PC-3 (cell line): ENCODE measurements at regions not wholly inside any gene's neighbourhood (a gene's known extent, or its start where the extent isn't known, plus 50 kb on each side); places are given as distances from the start of the nearest gene placed in this dataset.

Source experiments
- EZH2 ChIP-seq: fragments of 300-600 bp; sonication (generic); IDR thresholded peaks from one replicate; pipeline ENCODE4 v1.6.1; 2017; ENCODE audit warnings: antibody characterized with exemption, mild to moderate bottlenecking, low read length; ENCODE audit not compliant: unreplicated experiment
- TF ChIP-seq, protein P1 (sequence below): fragments of 300-600 bp; sonication (generic); conservative IDR thresholded peaks from 2 replicates; pipeline ENCODE4 v1.5.1; 2017; ENCODE audit warnings: antibody characterized with exemption, low read depth, mild to moderate bottlenecking, low read length

DNA sequence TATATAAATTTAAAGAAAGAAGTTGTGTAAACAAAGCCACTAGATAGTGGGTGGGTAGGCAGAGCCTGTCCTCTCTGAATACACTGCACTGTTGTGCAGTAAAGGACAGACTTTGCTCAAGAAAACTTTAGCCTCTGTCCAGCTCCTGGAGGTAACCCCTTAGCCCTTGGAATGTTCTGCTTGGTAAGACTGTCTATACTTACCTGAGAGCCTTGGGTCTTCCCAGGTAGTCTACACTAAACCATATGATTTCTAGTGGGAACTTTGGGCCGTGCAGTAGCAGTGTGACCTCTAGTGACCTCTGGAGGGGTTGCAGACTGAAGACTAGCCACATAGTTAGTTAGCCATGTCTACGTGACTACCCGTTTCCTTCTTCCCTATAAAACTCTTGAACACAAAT is 678.3 kb upstream of the NRXN1 start:
- TF ChIP-seq, protein P1, sequence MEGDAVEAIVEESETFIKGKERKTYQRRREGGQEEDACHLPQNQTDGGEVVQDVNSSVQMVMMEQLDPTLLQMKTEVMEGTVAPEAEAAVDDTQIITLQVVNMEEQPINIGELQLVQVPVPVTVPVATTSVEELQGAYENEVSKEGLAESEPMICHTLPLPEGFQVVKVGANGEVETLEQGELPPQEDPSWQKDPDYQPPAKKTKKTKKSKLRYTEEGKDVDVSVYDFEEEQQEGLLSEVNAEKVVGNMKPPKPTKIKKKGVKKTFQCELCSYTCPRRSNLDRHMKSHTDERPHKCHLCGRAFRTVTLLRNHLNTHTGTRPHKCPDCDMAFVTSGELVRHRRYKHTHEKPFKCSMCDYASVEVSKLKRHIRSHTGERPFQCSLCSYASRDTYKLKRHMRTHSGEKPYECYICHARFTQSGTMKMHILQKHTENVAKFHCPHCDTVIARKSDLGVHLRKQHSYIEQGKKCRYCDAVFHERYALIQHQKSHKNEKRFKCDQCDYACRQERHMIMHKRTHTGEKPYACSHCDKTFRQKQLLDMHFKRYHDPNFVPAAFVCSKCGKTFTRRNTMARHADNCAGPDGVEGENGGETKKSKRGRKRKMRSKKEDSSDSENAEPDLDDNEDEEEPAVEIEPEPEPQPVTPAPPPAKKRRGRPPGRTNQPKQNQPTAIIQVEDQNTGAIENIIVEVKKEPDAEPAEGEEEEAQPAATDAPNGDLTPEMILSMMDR: peak; percentile 41; the same call in 1 of the 2 replicates
- TF ChIP-seq EZH2: no peak
